ENCODE measurements at regions not wholly inside any gene's neighbourhood (a gene's known extent, or its start where the extent isn't known, plus 50 kb on each side); places are given as distances from the start of the nearest gene placed in this dataset.

DNA sequence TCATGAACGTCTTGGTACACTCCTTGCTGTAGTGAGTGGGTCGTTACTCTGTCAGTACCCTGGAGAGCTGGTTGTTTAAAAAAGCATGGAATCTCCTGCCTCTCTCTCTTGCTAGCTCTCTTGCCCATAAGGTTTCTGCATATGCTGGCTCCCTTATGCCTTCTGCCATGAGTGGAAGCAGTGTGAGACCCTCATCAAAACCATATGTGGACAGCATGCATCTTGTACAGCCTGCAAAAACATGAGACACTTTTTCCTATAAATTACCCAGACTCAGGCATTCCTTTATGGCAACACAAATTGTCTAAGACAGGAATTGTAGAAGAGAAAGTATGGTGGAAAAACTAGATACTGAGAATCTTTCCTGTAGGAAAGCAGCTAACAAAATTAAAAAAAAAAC is 516.3 kb downstream of the SLITRK6 start:
- H3K4me3 ChIP-seq (ENCODE audit: low read depth, low read length): no peak overlapping the region
- no peak for DNase-seq (ENCODE audit: low read depth)
- TF ChIP-seq, protein P1, sequence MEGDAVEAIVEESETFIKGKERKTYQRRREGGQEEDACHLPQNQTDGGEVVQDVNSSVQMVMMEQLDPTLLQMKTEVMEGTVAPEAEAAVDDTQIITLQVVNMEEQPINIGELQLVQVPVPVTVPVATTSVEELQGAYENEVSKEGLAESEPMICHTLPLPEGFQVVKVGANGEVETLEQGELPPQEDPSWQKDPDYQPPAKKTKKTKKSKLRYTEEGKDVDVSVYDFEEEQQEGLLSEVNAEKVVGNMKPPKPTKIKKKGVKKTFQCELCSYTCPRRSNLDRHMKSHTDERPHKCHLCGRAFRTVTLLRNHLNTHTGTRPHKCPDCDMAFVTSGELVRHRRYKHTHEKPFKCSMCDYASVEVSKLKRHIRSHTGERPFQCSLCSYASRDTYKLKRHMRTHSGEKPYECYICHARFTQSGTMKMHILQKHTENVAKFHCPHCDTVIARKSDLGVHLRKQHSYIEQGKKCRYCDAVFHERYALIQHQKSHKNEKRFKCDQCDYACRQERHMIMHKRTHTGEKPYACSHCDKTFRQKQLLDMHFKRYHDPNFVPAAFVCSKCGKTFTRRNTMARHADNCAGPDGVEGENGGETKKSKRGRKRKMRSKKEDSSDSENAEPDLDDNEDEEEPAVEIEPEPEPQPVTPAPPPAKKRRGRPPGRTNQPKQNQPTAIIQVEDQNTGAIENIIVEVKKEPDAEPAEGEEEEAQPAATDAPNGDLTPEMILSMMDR (IDR thresholded peaks at IDR 0.05; ENCODE audit: insufficient read depth, low read depth, low read length, missing control alignments): no peak

DNA sequence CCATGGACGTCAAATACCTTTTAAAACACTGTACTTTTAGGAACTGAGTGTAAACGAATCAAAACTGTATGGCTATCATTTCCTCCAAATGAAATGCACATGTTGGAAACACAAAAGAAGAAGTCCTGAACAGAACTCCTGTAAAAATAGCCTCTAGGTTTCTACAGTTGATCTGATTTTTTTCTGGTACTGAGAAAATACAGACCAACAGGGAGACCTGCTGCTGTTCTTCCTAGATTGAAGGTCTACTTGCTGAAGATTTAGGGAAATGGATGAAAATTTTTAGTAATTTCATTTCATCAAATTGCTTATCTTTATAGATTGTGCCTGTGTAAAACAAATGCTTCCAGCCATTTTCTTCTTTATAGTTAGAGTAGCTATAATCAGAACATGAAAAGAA is 520.4 kb downstream of the SLITRK6 start:
- no peak for DNase-seq (ENCODE audit: low read depth)
- TF ChIP-seq, protein P1 (IDR thresholded peaks at IDR 0.05; ENCODE audit: insufficient read depth, low read depth, low read length, missing control alignments): no peak
- H3K4me3 ChIP-seq (ENCODE audit: low read depth, low read length): no peak overlapping the region

DNA sequence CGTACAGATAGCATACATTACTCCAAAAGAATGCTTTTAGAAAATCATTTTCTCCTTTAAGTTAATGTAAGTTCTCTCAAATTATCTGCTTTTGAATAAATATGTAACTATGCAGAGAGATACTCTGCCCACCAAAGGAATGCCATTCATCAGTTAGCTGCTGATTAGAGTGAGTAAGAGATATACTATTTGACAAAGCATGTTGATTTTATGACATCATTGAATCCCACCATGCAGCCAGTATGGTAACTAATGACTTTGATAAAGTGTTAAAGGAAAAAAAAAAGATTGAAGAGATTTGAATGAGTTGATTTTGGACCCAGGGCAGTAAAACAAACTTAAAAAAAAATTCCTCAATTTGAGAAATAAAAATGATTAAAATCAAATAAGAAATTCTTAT is 521.5 kb downstream of the SLITRK6 start:
- TF ChIP-seq, protein P1 (IDR thresholded peaks at IDR 0.05; ENCODE audit: insufficient read depth, low read depth, low read length, missing control alignments): no peak

DNA sequence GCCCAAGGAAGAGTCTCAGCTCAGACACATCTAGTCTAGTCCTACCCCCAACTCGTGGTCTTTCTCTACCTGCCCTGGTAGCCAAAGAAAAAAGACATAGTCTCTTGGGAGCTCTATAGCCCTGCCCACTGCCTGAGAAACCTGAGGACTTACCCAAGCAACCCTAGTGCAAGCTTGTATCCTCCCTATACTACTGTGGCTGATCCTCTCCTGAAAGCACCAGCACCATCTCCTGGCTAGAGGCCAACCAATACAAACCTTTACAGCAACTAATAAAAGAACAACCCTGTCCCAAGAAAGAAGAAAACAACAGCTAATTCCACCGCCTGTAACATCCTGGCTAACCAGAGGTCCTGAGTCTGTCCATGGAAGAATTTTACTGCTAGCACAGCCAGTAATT is 532.4 kb downstream of the SLITRK6 start:
- H3K4me3 ChIP-seq (ENCODE audit: low read depth, low read length): no peak overlapping the region
- TF ChIP-seq, protein P1 (IDR thresholded peaks at IDR 0.05; ENCODE audit: insufficient read depth, low read depth, low read length, missing control alignments): no peak
- DNase-seq (ENCODE audit: low read depth): no peak

More for the DNA sequence above, 521.5 kb downstream of the SLITRK6 start:
- no peak for DNase-seq (ENCODE audit: low read depth)
- no peak overlapping the region for H3K4me3 ChIP-seq (ENCODE audit: low read depth, low read length)

DNA sequence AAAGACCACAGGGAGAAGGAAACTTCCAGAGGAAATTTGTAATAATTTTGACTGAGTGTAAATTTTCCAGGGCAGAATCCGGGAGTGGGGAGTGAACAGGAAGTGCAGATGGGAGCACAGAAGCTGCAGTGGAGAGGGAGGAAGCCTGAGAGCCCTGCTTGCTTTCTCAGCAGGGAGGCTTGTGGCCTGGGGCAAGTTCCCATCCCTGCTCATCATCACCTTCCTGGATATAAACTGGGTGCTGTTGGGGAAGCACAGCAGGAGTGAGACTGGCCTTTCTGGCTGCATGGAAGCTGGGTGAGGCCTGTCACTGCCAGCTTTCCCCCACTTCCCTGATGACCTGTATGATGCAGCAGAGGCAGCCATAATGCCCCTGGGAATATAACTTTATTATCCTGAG is 532.9 kb downstream of the SLITRK6 start:
- TF ChIP-seq, protein P1 (IDR thresholded peaks at IDR 0.05; ENCODE audit: insufficient read depth, low read depth, low read length, missing control alignments): no peak
- no peak for DNase-seq (ENCODE audit: low read depth)
- no peak overlapping the region for H3K4me3 ChIP-seq (ENCODE audit: low read depth, low read length)

DNA sequence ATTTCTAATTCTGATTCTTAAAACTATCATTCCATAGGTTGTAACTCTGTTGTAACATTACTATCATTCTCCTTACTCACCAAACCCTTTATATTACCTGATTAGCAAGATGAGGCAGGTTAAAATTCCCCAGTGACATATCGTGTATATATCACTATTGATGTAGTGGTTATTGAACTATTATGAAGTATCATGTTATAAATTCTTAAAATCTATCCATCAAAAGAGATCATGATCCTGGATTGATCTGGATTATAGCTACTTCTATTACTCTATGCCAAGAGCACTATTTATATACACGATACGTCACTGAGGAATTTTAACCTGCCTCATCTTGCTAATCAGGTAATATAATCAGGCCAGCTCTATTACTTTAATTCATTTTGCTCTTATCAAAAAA is 533.9 kb downstream of the SLITRK6 start:
- no peak overlapping the region for H3K4me3 ChIP-seq (ENCODE audit: low read depth, low read length)
- TF ChIP-seq, protein P1 (IDR thresholded peaks at IDR 0.05; ENCODE audit: insufficient read depth, low read depth, low read length, missing control alignments): no peak
- no peak for DNase-seq (ENCODE audit: low read depth)

DNA sequence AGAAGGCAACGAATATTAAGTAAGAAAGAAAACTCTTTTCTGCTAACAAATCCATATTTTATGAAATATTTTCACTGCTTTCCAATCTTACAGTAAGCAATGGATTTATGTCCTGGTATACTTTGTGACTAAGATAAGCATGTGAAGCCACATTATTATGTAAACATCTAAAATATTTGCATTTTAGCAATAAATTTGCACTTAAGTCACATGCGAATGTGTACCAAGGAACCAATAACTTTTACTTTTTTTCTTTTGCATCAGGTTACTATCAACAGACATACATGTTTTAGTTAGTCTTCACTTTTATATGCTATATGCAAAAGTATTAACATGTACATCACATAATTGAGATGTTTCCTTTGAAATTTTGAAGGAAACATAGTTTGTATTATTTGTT is 536.7 kb downstream of the SLITRK6 start:
- DNase-seq (ENCODE audit: low read depth): no peak
- TF ChIP-seq, protein P1 (IDR thresholded peaks at IDR 0.05; ENCODE audit: insufficient read depth, low read depth, low read length, missing control alignments): no peak

More for the DNA sequence above, 536.7 kb downstream of the SLITRK6 start:
- no peak overlapping the region for H3K4me3 ChIP-seq (ENCODE audit: low read depth, low read length)

All from GM12865 (cell line).